OCI-LY7 (cell line): ENCODE measurements at regions not wholly inside any gene's neighbourhood (a gene's known extent, or its start where the extent isn't known, plus 50 kb on each side); places are given as distances from the start of the nearest gene placed in this dataset.
"Not testable (repeated sequence)": the region's sequence is repeated elsewhere in the genome, so short reads cannot be mapped to it uniquely, and the experiment has no call there.

Source experiments
- BruUV-seq: library from RNA; stranded (reverse); fragments of 400-500 nt; replicated peaks from 2 replicates; lab custom pipeline; 2021; lab: Mats Ljungman, UMichigan
- CTCF ChIA-PET: fragments of 300-600 bp; sonication (Branson Sonifier 250); formaldehyde crosslinking; loops from one replicate; lab custom pipeline; 2022; ENCODE audit warnings: antibody characterized with exemption; ENCODE audit not compliant: unreplicated experiment; lab: Charles Lee
- POLR2A ChIA-PET: fragments of 300-600 bp; sonication (Branson Sonifier 250); formaldehyde crosslinking; loops from one replicate; lab custom pipeline; 2022; ENCODE audit warnings: antibody characterized with exemption; lab: Charles Lee
- DNase-seq: peaks from one replicate; pipeline ENCODE4 v3.0.0-alpha.2; 2015; ENCODE audit warnings: low spot score
- H2AFZ ChIP-seq: fragments of 200-600 bp; sonication (generic), shearing (Covaris generic); 2 replicates; pipeline ENCODE4 v1.6.1; 2014; ENCODE audit warnings: mild to moderate bottlenecking, antibody characterized with exemption, low read length, moderate library complexity
- H3K27ac ChIP-seq: fragments of 200-600 bp; sonication (generic); 2 replicates; pipeline ENCODE4 v1.5.1; 2014; ENCODE audit warnings: mixed run types, low read depth, mild to moderate bottlenecking, moderate library complexity, low read length, inconsistent platforms; ENCODE audit not compliant: poor library complexity, severe bottlenecking
- H3K36me3 ChIP-seq: fragments of 200-600 bp; sonication (generic); 2 replicates; pipeline ENCODE4 v1.6.1; 2014; ENCODE audit warnings: mild to moderate bottlenecking, antibody characterized with exemption, low read length, moderate library complexity, mixed read lengths; ENCODE audit not compliant: insufficient read depth
- H3K4me1 ChIP-seq: fragments of 200-600 bp; sonication (generic); 2 replicates; pipeline ENCODE4 v1.5.1; 2014; ENCODE audit warnings: mild to moderate bottlenecking, low read length; ENCODE audit not compliant: insufficient read depth, poor library complexity, severe bottlenecking
- H3K4me2 ChIP-seq: fragments of 200-600 bp; sonication (generic); 2 replicates; pipeline ENCODE4 v1.6.1; 2014; ENCODE audit warnings: mild to moderate bottlenecking, low read length
- H3K4me3 ChIP-seq: fragments of 200-600 bp; sonication (generic); 2 replicates; pipeline ENCODE4 v1.5.1; 2014; ENCODE audit warnings: mild to moderate bottlenecking, low read depth, low read length; ENCODE audit not compliant: poor library complexity, severe bottlenecking
- H3K79me2 ChIP-seq: fragments of 200-600 bp; sonication (generic); 2 replicates; pipeline ENCODE4 v1.6.1; 2016; ENCODE audit warnings: low read depth, mild to moderate bottlenecking, low read length, moderate library complexity, mixed read lengths; ENCODE audit not compliant: insufficient read depth
- H3K9me2 ChIP-seq: fragments of 200-600 bp; sonication (generic); 2 replicates; pipeline ENCODE4 v1.6.1; 2016; ENCODE audit warnings: mild to moderate bottlenecking, low read length, mixed read lengths; ENCODE audit not compliant: insufficient read depth
- H3K9me3 ChIP-seq: fragments of 200-600 bp; sonication (generic); 2 replicates; pipeline ENCODE4 v1.6.1; 2014; ENCODE audit warnings: mild to moderate bottlenecking, mixed run types, low read length, mixed read lengths
- H4K20me1 ChIP-seq: fragments of 200-600 bp; sonication (generic); 2 replicates; pipeline ENCODE4 v1.6.1; 2014; ENCODE audit warnings: mild to moderate bottlenecking, antibody characterized with exemption, low read length, moderate library complexity, mixed read lengths; ENCODE audit not compliant: insufficient read depth
- EZH2phosphoT487 ChIP-seq: fragments of 200-600 bp; sonication (generic); IDR thresholded peaks from 2 replicates; pipeline ENCODE4 v1.6.1; 2018; ENCODE audit warnings: low read depth, borderline replicate concordance, mild to moderate bottlenecking, mixed run types, antibody characterized with exemption, low read length, moderate library complexity, mixed read lengths
- intact Hi-C: fragments of 100-400 bp; cut with micrococcal nuclease; formaldehyde crosslinking; loops from one replicate; pipeline ENCODE4 v1.10.0; 2022; ENCODE audit not compliant: unreplicated experiment
- TF ChIP-seq, protein P1 (sequence below): fragments of 200-600 bp; sonication (generic); conservative IDR thresholded peaks from 2 replicates; pipeline ENCODE4 v1.5.1; 2014; ENCODE audit warnings: mild to moderate bottlenecking, antibody characterized with exemption, low read length, moderate library complexity, mixed read lengths

- H2AFZ ChIP-seq, result no peak overlapping the region
- intact Hi-C loops, result no loop called here
- no peaks in the 10 kb centered on the region for H3K9me3 ChIP-seq
- no TSS peak for BruUV-seq
- no peaks in the 10 kb centered on the region for H3K4me1 ChIP-seq
- TF ChIP-seq EZH2phosphoT487, result no peak
- TF ChIP-seq, protein P1, sequence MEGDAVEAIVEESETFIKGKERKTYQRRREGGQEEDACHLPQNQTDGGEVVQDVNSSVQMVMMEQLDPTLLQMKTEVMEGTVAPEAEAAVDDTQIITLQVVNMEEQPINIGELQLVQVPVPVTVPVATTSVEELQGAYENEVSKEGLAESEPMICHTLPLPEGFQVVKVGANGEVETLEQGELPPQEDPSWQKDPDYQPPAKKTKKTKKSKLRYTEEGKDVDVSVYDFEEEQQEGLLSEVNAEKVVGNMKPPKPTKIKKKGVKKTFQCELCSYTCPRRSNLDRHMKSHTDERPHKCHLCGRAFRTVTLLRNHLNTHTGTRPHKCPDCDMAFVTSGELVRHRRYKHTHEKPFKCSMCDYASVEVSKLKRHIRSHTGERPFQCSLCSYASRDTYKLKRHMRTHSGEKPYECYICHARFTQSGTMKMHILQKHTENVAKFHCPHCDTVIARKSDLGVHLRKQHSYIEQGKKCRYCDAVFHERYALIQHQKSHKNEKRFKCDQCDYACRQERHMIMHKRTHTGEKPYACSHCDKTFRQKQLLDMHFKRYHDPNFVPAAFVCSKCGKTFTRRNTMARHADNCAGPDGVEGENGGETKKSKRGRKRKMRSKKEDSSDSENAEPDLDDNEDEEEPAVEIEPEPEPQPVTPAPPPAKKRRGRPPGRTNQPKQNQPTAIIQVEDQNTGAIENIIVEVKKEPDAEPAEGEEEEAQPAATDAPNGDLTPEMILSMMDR, result no peak
- CTCF ChIA-PET, result no interaction called here
- H4K20me1 ChIP-seq, result no peaks in the 10 kb centered on the region
- no peak overlapping the region for H3K27ac ChIP-seq
- H3K4me3 ChIP-seq, result no peak overlapping the region
- POLR2A ChIA-PET, result no interaction called here
- no peaks in the 10 kb centered on the region for H3K79me2 ChIP-seq
- H3K9me2 ChIP-seq, result no peaks in the 10 kb centered on the region
- H3K36me3 ChIP-seq, result no peaks in the 10 kb centered on the region
- H3K4me2 ChIP-seq, result no peak overlapping the region
- DNase-seq, result no peak
These were observed 149.5 kb upstream of the NEGR1 start for GRCh38 chr1:72431810-72432209.

DNA sequence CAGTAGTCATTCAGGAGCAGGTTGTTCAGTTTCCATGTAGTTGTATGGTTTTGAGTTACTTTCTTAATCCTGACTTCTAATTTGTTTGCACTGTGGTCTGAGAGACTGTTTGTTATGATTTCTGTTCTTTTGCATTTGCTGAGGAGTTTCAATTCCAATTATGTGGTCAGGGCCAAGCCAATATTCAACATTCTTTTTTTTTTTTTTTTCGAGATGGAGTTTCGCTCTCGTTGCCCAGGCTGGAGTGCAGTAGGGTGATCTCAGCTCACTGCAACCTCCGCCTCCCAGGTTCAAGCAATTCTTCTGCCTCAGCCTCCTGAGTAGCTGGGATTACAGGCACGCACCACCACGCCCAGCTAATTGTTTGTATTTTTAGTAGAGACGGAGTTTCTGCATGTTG, 145.9 kb upstream of the NEGR1 start:
- intact Hi-C loops, H4K20me1 ChIP-seq, CTCF ChIA-PET, H3K36me3 ChIP-seq, H3K9me2 ChIP-seq, H3K4me2 ChIP-seq, DNase-seq, H3K4me3 ChIP-seq, H3K79me2 ChIP-seq, H3K4me1 ChIP-seq, H2AFZ ChIP-seq, BruUV-seq, H3K27ac ChIP-seq, H3K9me3 ChIP-seq, POLR2A ChIA-PET: not testable (repeated sequence)

GRCh38 chr1:72419229-72419628, 136.9 kb upstream of the NEGR1 start:
- Histone ChIP-seq H4K20me1 (no peaks in the 10 kb centered on the region), H3K27ac (no peak overlapping the region), H3K4me3 (no peak overlapping the region), H3K9me2 (no peaks in the 10 kb centered on the region), H2AFZ (no peak overlapping the region), H3K79me2 (no peaks in the 10 kb centered on the region), H3K4me2 (no peak overlapping the region), H3K9me3 (no peaks in the 10 kb centered on the region), H3K4me1 (no peaks in the 10 kb centered on the region), H3K36me3 (no peaks in the 10 kb centered on the region)
- POLR2A ChIA-PET, result no interaction called here
- DNase-seq, result no peak
- TF ChIP-seq EZH2phosphoT487, result no peak
- TF ChIP-seq, protein P1, result no peak
- CTCF ChIA-PET, result no interaction called here
- intact Hi-C loops, result no loop called here
- no TSS peak for BruUV-seq
